BJ (cell line): ENCODE measurements at regions not wholly inside any gene's neighbourhood (a gene's known extent, or its start where the extent isn't known, plus 50 kb on each side); places are given as distances from the start of the nearest gene placed in this dataset.

ENCODE experiments used
- CTCF ChIA-PET: fragments of 350-600 bp; formaldehyde crosslinking; extraction: SDS; loops from one replicate; lab custom pipeline; 2021; ENCODE audit warnings: antibody characterized with exemption, inconsistent platforms; lab: Yijun Ruan, JAX
- POLR2A ChIA-PET: fragments of 300-600 bp; sonication (Branson Sonifier 250); formaldehyde crosslinking; extraction: SDS; loops from one replicate; lab custom pipeline; 2021; ENCODE audit warnings: antibody characterized with exemption; lab: Charles Lee
- DNase-seq: peaks from one replicate; pipeline ENCODE4 v3.0.0-alpha.2; 2011; ENCODE audit warnings: low read depth
- H3K27me3 ChIP-seq: 2 replicates; pipeline ENCODE4 v1.6.0; 2011; ENCODE audit warnings: low read length; ENCODE audit not compliant: control insufficient read depth, insufficient read depth
- H3K36me3 ChIP-seq: 2 replicates; pipeline ENCODE4 v1.5.1; 2011; ENCODE audit warnings: low read length; ENCODE audit not compliant: control insufficient read depth, insufficient read depth
- H3K4me3 ChIP-seq: 2 replicates; pipeline ENCODE4 v1.5.1; 2011; ENCODE audit warnings: low read depth, mild to moderate bottlenecking, control low read depth, low read length
- CTCF ChIP-seq: IDR thresholded peaks from 2 replicates; pipeline ENCODE4 v1.5.1; 2011; ENCODE audit warnings: low read depth, mild to moderate bottlenecking, control low read depth, inconsistent platforms, low read length, moderate library complexity; ENCODE audit not compliant: insufficient read depth

- ChIA-PET CTCF (no interaction called here), POLR2A (no interaction called here)
- Histone ChIP-seq H3K36me3 (no peaks in the 10 kb centered on the region), H3K4me3 (no peak overlapping the region), H3K27me3 (no peaks in the 10 kb centered on the region)
- no peak for TF ChIP-seq CTCF
- DNase-seq, result no peak
Observed at GRCh38 chr13:63156816-63157215, 1741.2 kb upstream of the PCDH20 start.

GRCh38 chr13:63149375-63149774, 1733.7 kb upstream of the PCDH20 start:
- H3K36me3 ChIP-seq, result no peaks in the 10 kb centered on the region
- H3K27me3 ChIP-seq, result no peaks in the 10 kb centered on the region
- ChIA-PET CTCF (no interaction called here), POLR2A (no interaction called here)
- no peak for DNase-seq
- no peak overlapping the region for H3K4me3 ChIP-seq
- TF ChIP-seq CTCF, result no peak

- Histone ChIP-seq H3K4me3 (no peak overlapping the region), H3K36me3 (no peaks in the 10 kb centered on the region), H3K27me3 (no peaks in the 10 kb centered on the region)
- ChIA-PET POLR2A (no interaction called here), CTCF (no interaction called here)
- no peak for TF ChIP-seq CTCF
- DNase-seq, result no peak
Observed at GRCh38 chr13:63139277-63139676, 1723.6 kb upstream of the PCDH20 start.

- CTCF ChIA-PET, result no interaction called here
- Histone ChIP-seq H3K4me3 (no peak overlapping the region), H3K27me3 (no peaks in the 10 kb centered on the region), H3K36me3 (no peaks in the 10 kb centered on the region)
- POLR2A ChIA-PET, result no interaction called here
- DNase-seq, result no peak
- no peak for TF ChIP-seq CTCF
Observed at GRCh38 chr13:63129995-63130394, 1714.3 kb upstream of the PCDH20 start.

- CTCF ChIA-PET, result interaction anchor here (0.8 kb wide), 1 partner anchor 10 kb away, joined by 3 read pairs; no protein-coding TSS in a partner anchor
- H3K27me3 ChIP-seq, result no peaks in the 10 kb centered on the region
- no peak for TF ChIP-seq CTCF
- POLR2A ChIA-PET, result no interaction called here
- no peak for DNase-seq
- no peak overlapping the region for H3K4me3 ChIP-seq
- H3K36me3 ChIP-seq, result no peaks in the 10 kb centered on the region
Observed at GRCh38 chr13:63128716-63129115, 1713.1 kb upstream of the PCDH20 start.
